CD1c-positive myeloid dendritic cell (primary cell): ENCODE measurements at regions not wholly inside any gene's neighbourhood (a gene's known extent, or its start where the extent isn't known, plus 50 kb on each side); places are given as distances from the start of the nearest gene placed in this dataset.
A peak's percentile ranks its signal among the peaks of the same experiment; 100 is the strongest.

Experiments used
- DNase-seq: peaks from one replicate; pipeline ENCODE4 v3.0.0-alpha.2; 2016; ENCODE audit errors: extremely low spot score

- no peak for DNase-seq
These were observed 239.1 kb downstream of the HDGFL1 start for GRCh38 chr6:22808466-22808865.

- DNase-seq: no peak
These were observed 240.0 kb downstream of the HDGFL1 start for GRCh38 chr6:22809370-22809769.

- no peak for DNase-seq
These were observed 249.8 kb downstream of the HDGFL1 start for GRCh38 chr6:22819209-22819608.

- no peak for DNase-seq
These were observed 252.4 kb downstream of the HDGFL1 start for GRCh38 chr6:22821664-22822320.

GRCh38 chr6:22825210-22825609, 255.8 kb downstream of the HDGFL1 start:
- DNase-seq: peak; percentile 2

GRCh38 chr6:22826961-22827360, 257.6 kb downstream of the HDGFL1 start:
- DNase-seq: no peak

- DNase-seq: no peak
These were observed 258.4 kb downstream of the HDGFL1 start for GRCh38 chr6:22827760-22828159.

GRCh38 chr6:22828179-22829062, 259.1 kb downstream of the HDGFL1 start:
- no peak for DNase-seq

- no peak for DNase-seq
These were observed 259.7 kb downstream of the HDGFL1 start for GRCh38 chr6:22829070-22829469.

GRCh38 chr6:22830463-22830862, 261.1 kb downstream of the HDGFL1 start:
- DNase-seq: no peak

GRCh38 chr6:22833191-22833590, 263.8 kb downstream of the HDGFL1 start:
- DNase-seq: no peak

GRCh38 chr6:22838345-22838744, 269.0 kb downstream of the HDGFL1 start:
- no peak for DNase-seq

GRCh38 chr6:22845467-22845866, 276.1 kb downstream of the HDGFL1 start:
- DNase-seq: no peak

- DNase-seq: no peak
These were observed 278.8 kb downstream of the HDGFL1 start for GRCh38 chr6:22848121-22848520.

- no peak for DNase-seq
These were observed 280.6 kb downstream of the HDGFL1 start for GRCh38 chr6:22849921-22850320.

- no peak for DNase-seq
These were observed 282.7 kb downstream of the HDGFL1 start for GRCh38 chr6:22852101-22852500.

GRCh38 chr6:22873513-22874136, 304.3 kb downstream of the HDGFL1 start:
- DNase-seq: no peak

- DNase-seq: no peak
These were observed 306.5 kb downstream of the HDGFL1 start for GRCh38 chr6:22875845-22876244.

- DNase-seq: no peak
These were observed 308.9 kb downstream of the HDGFL1 start for GRCh38 chr6:22878324-22878701.

- no peak for DNase-seq
These were observed 309.3 kb downstream of the HDGFL1 start for GRCh38 chr6:22878706-22879105.

GRCh38 chr6:22880686-22881433, 311.5 kb downstream of the HDGFL1 start:
- no peak for DNase-seq

GRCh38 chr6:22882581-22882980, 313.2 kb downstream of the HDGFL1 start:
- no peak for DNase-seq
